HCT116 (cell line): ENCODE measurements at regions not wholly inside any gene's neighbourhood (a gene's known extent, or its start where the extent isn't known, plus 50 kb on each side); places are given as distances from the start of the nearest gene placed in this dataset.

Experiments
- ATAC-seq: fragments of 200-7000 bp; cut with Tn5 transposase; 2 replicates; pipeline ENCODE4 v1.9.1; 2020; ENCODE audit warnings: mild to moderate bottlenecking, moderate library complexity
- BruUV-seq: library from RNA; stranded (reverse); fragments of 400-500 nt; replicated peaks from 2 replicates; lab custom pipeline; 2021; lab: Mats Ljungman, UMichigan
- CTCF ChIA-PET: fragments of 300-600 bp; sonication (Branson Sonifier 250); formaldehyde crosslinking; loops from one replicate; lab custom pipeline; 2021; ENCODE audit warnings: antibody characterized with exemption; lab: Charles Lee
- POLR2A ChIA-PET: fragments of 300-600, 350-600 bp; sonication (Branson Sonifier 250); formaldehyde crosslinking; loops from one replicate; lab custom pipeline; 2021; ENCODE audit warnings: antibody characterized with exemption; lab: Charles Lee
- RAD21 ChIA-PET, 2 experiments: fragments of 300-600 bp; sonication (Branson Sonifier 250); formaldehyde crosslinking; loops; one replicate each; lab custom pipeline; 2023; ENCODE audit warnings: low total read pairs in 2 of 2; ENCODE audit not compliant: uncharacterized antibody in 2 of 2, unreplicated experiment in 2 of 2, low non-redundant PET in 1 of 2; lab: Charles Lee
- DNase-seq: peaks from one replicate; pipeline ENCODE4 v3.0.0-alpha.2; 2010; ENCODE audit warnings: low read depth, low spot score
- H2AFZ ChIP-seq: fragments of 200-600 bp; shearing (Covaris generic), sonication (generic); 2 replicates; pipeline ENCODE4 v1.6.1; 2017; ENCODE audit warnings: low read depth, mixed run types, mixed read lengths, antibody characterized with exemption, low read length; ENCODE audit not compliant: poor library complexity, severe bottlenecking
- H3K27ac ChIP-seq: 2 replicates; pipeline ENCODE4 v1.5.1; 2012; ENCODE audit warnings: low read depth, low read length
- H3K27me3 ChIP-seq: fragments of 200-600 bp; sonication (generic); 2 replicates; pipeline ENCODE4 v1.6.1; 2016; ENCODE audit warnings: mixed run types, low read length, mixed read lengths; ENCODE audit not compliant: insufficient read depth
- H3K36me3 ChIP-seq, 2 experiments: fragments of 200-500 bp in 1 of 2; fragments of 200-600 bp in 1 of 2; sonication (Bioruptor generic) in 1 of 2; sonication (generic) in 1 of 2; 2 replicates each; pipeline versions ENCODE4 v1.5.1 to v1.6.1; 2014 to 2016; ENCODE audit warnings: low read length in 2 of 2, inconsistent platforms in 1 of 2, mixed read lengths in 1 of 2, mixed run types in 1 of 2; ENCODE audit not compliant: insufficient read depth in 2 of 2, control insufficient read depth in 1 of 2
- H3K4me1 ChIP-seq, 2 experiments: fragments of 200-600 bp in 1 of 2; sonication (generic) in 1 of 2; 2 replicates each; pipeline versions ENCODE4 v1.5.1 to v1.6.1; 2012 to 2017; ENCODE audit warnings: low read length in 2 of 2, inconsistent platforms in 1 of 2, mild to moderate bottlenecking in 1 of 2, mixed read lengths in 1 of 2, mixed run types in 1 of 2, moderate library complexity in 1 of 2; ENCODE audit not compliant: insufficient read depth in 2 of 2, control insufficient read depth in 1 of 2
- H3K4me2 ChIP-seq: fragments of 200-600 bp; sonication (generic); 2 replicates; pipeline ENCODE4 v1.6.1; 2017; ENCODE audit warnings: mixed run types, low read length, mixed read lengths
- H3K4me3 ChIP-seq, 2 experiments: fragments of 200-600 bp in 1 of 2; sonication (generic) in 1 of 2; replicated peaks in 1 of 2; 2 replicates each; pipeline ENCODE4 v1.5.1; 2011 to 2016; ENCODE audit warnings: low read length in 2 of 2, control low read depth in 1 of 2, low read depth in 1 of 2, mild to moderate bottlenecking in 1 of 2, mixed read lengths in 1 of 2, mixed run types in 1 of 2
- H3K79me2 ChIP-seq: fragments of 200-600 bp; sonication (generic); 2 replicates; pipeline ENCODE4 v1.6.1; 2017; ENCODE audit warnings: mild to moderate bottlenecking, mixed run types, low read length, moderate library complexity, mixed read lengths; ENCODE audit not compliant: insufficient read depth
- H3K9ac ChIP-seq: fragments of 200-600 bp; sonication (generic); 2 replicates; pipeline ENCODE4 v1.6.1; 2016; ENCODE audit warnings: low read length, mixed read lengths
- H3K9me2 ChIP-seq: fragments of 200-600 bp; sonication (generic), shearing (Covaris generic); 2 replicates; pipeline ENCODE4 v1.6.1; 2017; ENCODE audit warnings: mixed run types, mild to moderate bottlenecking, moderate library complexity; ENCODE audit not compliant: insufficient read depth
- H3K9me3 ChIP-seq, 2 experiments: fragments of 200-500 bp in 1 of 2; fragments of 200-600 bp in 1 of 2; sonication (Bioruptor generic) in 1 of 2; sonication (generic) in 1 of 2; 2 replicates each; pipeline ENCODE4 v1.6.1; 2014 to 2017; ENCODE audit warnings: low read length in 2 of 2, mixed read lengths in 2 of 2, inconsistent platforms in 1 of 2, low read depth in 1 of 2, mild to moderate bottlenecking in 1 of 2, mixed run types in 1 of 2, moderate library complexity in 1 of 2; ENCODE audit not compliant: control insufficient read depth in 1 of 2, insufficient read depth in 1 of 2
- H4K20me1 ChIP-seq: fragments of 200-600 bp; sonication (generic), shearing (Covaris generic); 2 replicates; pipeline ENCODE4 v1.6.1; 2017; ENCODE audit warnings: mixed run types, mild to moderate bottlenecking, moderate library complexity; ENCODE audit not compliant: insufficient read depth
- ATF3 ChIP-seq: IDR thresholded peaks from 2 replicates; pipeline ENCODE4 v1.6.1; 2012
- EGR1 ChIP-seq: IDR thresholded peaks from 2 replicates; pipeline ENCODE4 v1.6.1; 2012; ENCODE audit warnings: low read depth
- ELF1 ChIP-seq: IDR thresholded peaks from 2 replicates; pipeline ENCODE4 v1.6.1; 2012; ENCODE audit warnings: low read depth, borderline replicate concordance
- FOSL1 ChIP-seq: IDR thresholded peaks from 2 replicates; pipeline ENCODE4 v1.6.1; 2012; ENCODE audit warnings: low read depth
- POLR2A ChIP-seq: IDR thresholded peaks from 2 replicates; pipeline ENCODE4 v1.7.0; 2011; ENCODE audit warnings: borderline replicate concordance; ENCODE audit not compliant: insufficient read depth, insufficient read length; ENCODE audit errors: extremely low read depth
- REST ChIP-seq: IDR thresholded peaks from 2 replicates; pipeline ENCODE4 v1.6.1; 2012; ENCODE audit warnings: low read depth
- SIN3A ChIP-seq: IDR thresholded peaks from 2 replicates; pipeline ENCODE4 v1.6.1; 2012; ENCODE audit warnings: low read depth
- TCF7L2 ChIP-seq: IDR thresholded peaks from 2 replicates; pipeline ENCODE4 v1.7.0; 2011; ENCODE audit warnings: borderline replicate concordance, inconsistent platforms; ENCODE audit not compliant: insufficient read depth, insufficient read length; ENCODE audit errors: extremely low read depth
- YY1 ChIP-seq: IDR thresholded peaks from 2 replicates; pipeline ENCODE4 v1.6.1; 2011; ENCODE audit warnings: low read length, low read depth, moderate library complexity, mild to moderate bottlenecking; ENCODE audit not compliant: insufficient replicate concordance; ENCODE audit errors: extremely low read depth
- intact Hi-C: fragments of 100-400 bp; cut with micrococcal nuclease; formaldehyde crosslinking; loops from 2 replicates; pipeline ENCODE4 v1.10.0; 2022

GRCh38 chr13:33577007-33577406 is 240.9 kb upstream of the RFC3 start:
- ATAC-seq (no peak), DNase-seq (no peak)
- Histone ChIP-seq H2AFZ (no peak overlapping the region), H3K4me3 (no peak overlapping the region), H4K20me1 (no peaks in the 10 kb centered on the region), H3K79me2 (no peaks in the 10 kb centered on the region), H3K36me3 (no peaks in the 10 kb centered on the region), H3K27me3 (no peaks in the 10 kb centered on the region), H3K9me2 (no peaks in the 10 kb centered on the region), H3K27ac (no peak overlapping the region), H3K4me2 (no peak overlapping the region), H3K9me3 (no peaks in the 10 kb centered on the region), H3K4me1 (no peaks in the 10 kb centered on the region), H3K9ac (no peak overlapping the region)
- ChIA-PET CTCF (no interaction called here), POLR2A (no interaction called here), RAD21 (no interaction called here)
- BruUV-seq: no TSS peak
- TF ChIP-seq TCF7L2 (no peak), ELF1 (no peak), YY1 (no peak), REST (no peak), EGR1 (no peak), ATF3 (no peak), POLR2A (no peak), SIN3A (no peak), FOSL1 (no peak)
- intact Hi-C loops: no loop called here
